HCT116 (cell line): ENCODE measurements at regions not wholly inside any gene's neighbourhood (a gene's known extent, or its start where the extent isn't known, plus 50 kb on each side); places are given as distances from the start of the nearest gene placed in this dataset.

ENCODE experiments used
- ATAC-seq: fragments of 200-7000 bp; cut with Tn5 transposase; 2 replicates; pipeline ENCODE4 v1.9.1; 2020; ENCODE audit warnings: mild to moderate bottlenecking, moderate library complexity
- BruUV-seq: library from RNA; stranded (reverse); fragments of 400-500 nt; replicated peaks from 2 replicates; lab custom pipeline; 2021; lab: Mats Ljungman, UMichigan
- CTCF ChIA-PET: fragments of 300-600 bp; sonication (Branson Sonifier 250); formaldehyde crosslinking; loops from one replicate; lab custom pipeline; 2021; ENCODE audit warnings: antibody characterized with exemption; lab: Charles Lee
- POLR2A ChIA-PET: fragments of 300-600, 350-600 bp; sonication (Branson Sonifier 250); formaldehyde crosslinking; loops from one replicate; lab custom pipeline; 2021; ENCODE audit warnings: antibody characterized with exemption; lab: Charles Lee
- RAD21 ChIA-PET, 2 experiments: fragments of 300-600 bp; sonication (Branson Sonifier 250); formaldehyde crosslinking; loops; one replicate each; lab custom pipeline; 2023; ENCODE audit warnings: low total read pairs in 2 of 2; ENCODE audit not compliant: uncharacterized antibody in 2 of 2, unreplicated experiment in 2 of 2, low non-redundant PET in 1 of 2; lab: Charles Lee
- DNase-seq: peaks from one replicate; pipeline ENCODE4 v3.0.0-alpha.2; 2010; ENCODE audit warnings: low read depth, low spot score
- H2AFZ ChIP-seq: fragments of 200-600 bp; shearing (Covaris generic), sonication (generic); 2 replicates; pipeline ENCODE4 v1.6.1; 2017; ENCODE audit warnings: low read depth, mixed run types, mixed read lengths, antibody characterized with exemption, low read length; ENCODE audit not compliant: poor library complexity, severe bottlenecking
- H3K27ac ChIP-seq: 2 replicates; pipeline ENCODE4 v1.5.1; 2012; ENCODE audit warnings: low read depth, low read length
- H3K27me3 ChIP-seq: fragments of 200-600 bp; sonication (generic); 2 replicates; pipeline ENCODE4 v1.6.1; 2016; ENCODE audit warnings: mixed run types, low read length, mixed read lengths; ENCODE audit not compliant: insufficient read depth
- H3K36me3 ChIP-seq, 2 experiments: fragments of 200-500 bp in 1 of 2; fragments of 200-600 bp in 1 of 2; sonication (Bioruptor generic) in 1 of 2; sonication (generic) in 1 of 2; 2 replicates each; pipeline versions ENCODE4 v1.5.1 to v1.6.1; 2014 to 2016; ENCODE audit warnings: low read length in 2 of 2, inconsistent platforms in 1 of 2, mixed read lengths in 1 of 2, mixed run types in 1 of 2; ENCODE audit not compliant: insufficient read depth in 2 of 2, control insufficient read depth in 1 of 2
- H3K4me1 ChIP-seq, 2 experiments: fragments of 200-600 bp in 1 of 2; sonication (generic) in 1 of 2; 2 replicates each; pipeline versions ENCODE4 v1.5.1 to v1.6.1; 2012 to 2017; ENCODE audit warnings: low read length in 2 of 2, inconsistent platforms in 1 of 2, mild to moderate bottlenecking in 1 of 2, mixed read lengths in 1 of 2, mixed run types in 1 of 2, moderate library complexity in 1 of 2; ENCODE audit not compliant: insufficient read depth in 2 of 2, control insufficient read depth in 1 of 2
- H3K4me2 ChIP-seq: fragments of 200-600 bp; sonication (generic); 2 replicates; pipeline ENCODE4 v1.6.1; 2017; ENCODE audit warnings: mixed run types, low read length, mixed read lengths
- H3K4me3 ChIP-seq, 2 experiments: fragments of 200-600 bp in 1 of 2; sonication (generic) in 1 of 2; replicated peaks in 1 of 2; 2 replicates each; pipeline ENCODE4 v1.5.1; 2011 to 2016; ENCODE audit warnings: low read length in 2 of 2, control low read depth in 1 of 2, low read depth in 1 of 2, mild to moderate bottlenecking in 1 of 2, mixed read lengths in 1 of 2, mixed run types in 1 of 2
- H3K79me2 ChIP-seq: fragments of 200-600 bp; sonication (generic); 2 replicates; pipeline ENCODE4 v1.6.1; 2017; ENCODE audit warnings: mild to moderate bottlenecking, mixed run types, low read length, moderate library complexity, mixed read lengths; ENCODE audit not compliant: insufficient read depth
- H3K9ac ChIP-seq: fragments of 200-600 bp; sonication (generic); 2 replicates; pipeline ENCODE4 v1.6.1; 2016; ENCODE audit warnings: low read length, mixed read lengths
- H3K9me2 ChIP-seq: fragments of 200-600 bp; sonication (generic), shearing (Covaris generic); 2 replicates; pipeline ENCODE4 v1.6.1; 2017; ENCODE audit warnings: mixed run types, mild to moderate bottlenecking, moderate library complexity; ENCODE audit not compliant: insufficient read depth
- H3K9me3 ChIP-seq, 2 experiments: fragments of 200-500 bp in 1 of 2; fragments of 200-600 bp in 1 of 2; sonication (Bioruptor generic) in 1 of 2; sonication (generic) in 1 of 2; 2 replicates each; pipeline ENCODE4 v1.6.1; 2014 to 2017; ENCODE audit warnings: low read length in 2 of 2, mixed read lengths in 2 of 2, inconsistent platforms in 1 of 2, low read depth in 1 of 2, mild to moderate bottlenecking in 1 of 2, mixed run types in 1 of 2, moderate library complexity in 1 of 2; ENCODE audit not compliant: control insufficient read depth in 1 of 2, insufficient read depth in 1 of 2
- H4K20me1 ChIP-seq: fragments of 200-600 bp; sonication (generic), shearing (Covaris generic); 2 replicates; pipeline ENCODE4 v1.6.1; 2017; ENCODE audit warnings: mixed run types, mild to moderate bottlenecking, moderate library complexity; ENCODE audit not compliant: insufficient read depth
- ATF3 ChIP-seq: IDR thresholded peaks from 2 replicates; pipeline ENCODE4 v1.6.1; 2012
- CBX3 ChIP-seq: IDR thresholded peaks from 2 replicates; pipeline ENCODE4 v1.6.1; 2012; ENCODE audit warnings: low read depth
- CEBPB ChIP-seq: IDR thresholded peaks from 2 replicates; pipeline ENCODE4 v1.6.1; 2012; ENCODE audit warnings: low read depth
- EGR1 ChIP-seq: IDR thresholded peaks from 2 replicates; pipeline ENCODE4 v1.6.1; 2012; ENCODE audit warnings: low read depth
- ELF1 ChIP-seq: IDR thresholded peaks from 2 replicates; pipeline ENCODE4 v1.6.1; 2012; ENCODE audit warnings: low read depth, borderline replicate concordance
- EZH2 ChIP-seq: fragments of 200-600 bp; sonication (generic); IDR thresholded peaks from 2 replicates; pipeline ENCODE4 v1.6.1; 2017; ENCODE audit warnings: antibody characterized with exemption, mixed run types
- EZH2phosphoT487 ChIP-seq: fragments of 200-600 bp; IDR thresholded peaks from 2 replicates; pipeline ENCODE4 v1.6.1; 2018; ENCODE audit warnings: antibody characterized with exemption, borderline replicate concordance
- FOSL1 ChIP-seq: IDR thresholded peaks from 2 replicates; pipeline ENCODE4 v1.6.1; 2012; ENCODE audit warnings: low read depth
- JUND ChIP-seq: IDR thresholded peaks from 2 replicates; pipeline ENCODE4 v1.6.1; 2012
- MAX ChIP-seq: IDR thresholded peaks from 2 replicates; pipeline ENCODE4 v1.6.1; 2012
- RAD21 ChIP-seq: IDR thresholded peaks from 2 replicates; pipeline ENCODE4 v1.6.1; 2012; ENCODE audit warnings: low read depth, mild to moderate bottlenecking
- SIN3A ChIP-seq: IDR thresholded peaks from 2 replicates; pipeline ENCODE4 v1.6.1; 2012; ENCODE audit warnings: low read depth
- SP1 ChIP-seq: IDR thresholded peaks from 2 replicates; pipeline ENCODE4 v1.6.1; 2012; ENCODE audit warnings: low read depth
- SRF ChIP-seq: IDR thresholded peaks from 2 replicates; pipeline ENCODE4 v1.6.1; 2012; ENCODE audit warnings: low read depth
- TCF7L2 ChIP-seq: IDR thresholded peaks from 2 replicates; pipeline ENCODE4 v1.7.0; 2011; ENCODE audit warnings: borderline replicate concordance, inconsistent platforms; ENCODE audit not compliant: insufficient read depth, insufficient read length; ENCODE audit errors: extremely low read depth
- YY1 ChIP-seq: IDR thresholded peaks from 2 replicates; pipeline ENCODE4 v1.6.1; 2011; ENCODE audit warnings: low read length, low read depth, moderate library complexity, mild to moderate bottlenecking; ENCODE audit not compliant: insufficient replicate concordance; ENCODE audit errors: extremely low read depth
- ZBTB33 ChIP-seq: IDR thresholded peaks from 2 replicates; pipeline ENCODE4 v1.6.1; 2011; ENCODE audit warnings: mild to moderate bottlenecking, low read length, moderate library complexity; ENCODE audit not compliant: insufficient replicate concordance; ENCODE audit errors: extremely low read depth
- ZNF274 ChIP-seq: fragments of 200-500 bp; sonication (Bioruptor generic); IDR thresholded peaks from 2 replicates; pipeline ENCODE4 v1.6.1; 2014; ENCODE audit warnings: mild to moderate bottlenecking, low read depth, low read length, inconsistent platforms
- intact Hi-C: fragments of 100-400 bp; cut with micrococcal nuclease; formaldehyde crosslinking; loops from 2 replicates; pipeline ENCODE4 v1.10.0; 2022

GRCh38 chr2:217121565-217121964 is 261.7 kb upstream of the TNP1 start:
- ATAC-seq (no peak), DNase-seq (no peak)
- H4K20me1 ChIP-seq, result no peaks in the 10 kb centered on the region
- ChIA-PET POLR2A (no interaction called here), CTCF (no interaction called here), RAD21 (no interaction called here)
- BruUV-seq, result no TSS peak
- H3K27me3 ChIP-seq, result peaks cover 45% of the 10 kb centered on the region; the same call in 1 of the 2 replicates
- no peaks in the 10 kb centered on the region for H3K4me1 ChIP-seq
- H3K9ac ChIP-seq, result no peak overlapping the region
- intact Hi-C loops, result no loop called here
- H3K27ac ChIP-seq, result no peak overlapping the region
- H3K4me2 ChIP-seq, result no peak overlapping the region
- no peaks in the 10 kb centered on the region for H3K9me2 ChIP-seq
- H3K79me2 ChIP-seq, result no peaks in the 10 kb centered on the region
- no peak overlapping the region for H2AFZ ChIP-seq
- H3K4me3 ChIP-seq, result no peak overlapping the region
- TF ChIP-seq ZBTB33 (no peak), ELF1 (no peak), EZH2 (no peak), RAD21 (no peak), TCF7L2 (no peak), CEBPB (no peak), EZH2phosphoT487 (no peak), ZNF274 (no peak), MAX (no peak), CBX3 (no peak), JUND (no peak), ATF3 (no peak), SIN3A (no peak), YY1 (no peak), EGR1 (no peak), SP1 (no peak), SRF (no peak), FOSL1 (no peak)
- H3K36me3 ChIP-seq, result no peaks in the 10 kb centered on the region
- no peaks in the 10 kb centered on the region for H3K9me3 ChIP-seq
